SK-N-MC (cell line): ENCODE measurements at regions not wholly inside any gene's neighbourhood (a gene's known extent, or its start where the extent isn't known, plus 50 kb on each side); places are given as distances from the start of the nearest gene placed in this dataset.

Experiments used
- EZH2 ChIP-seq: fragments of 200-600 bp; sonication (generic); IDR thresholded peaks from one replicate; pipeline ENCODE4 v1.6.1; 2017; ENCODE audit warnings: antibody characterized with exemption
- FOXP2 ChIP-seq: optimal IDR thresholded peaks from 2 replicates; pipeline ENCODE3; 2011; ENCODE audit warnings: mild to moderate bottlenecking, moderate library complexity; ENCODE audit not compliant: insufficient read depth; ENCODE audit errors: extremely low read length, control extremely low read depth
- POLR2AphosphoS5 ChIP-seq: IDR thresholded peaks from 2 replicates; pipeline ENCODE4 v1.6.1; 2012; ENCODE audit warnings: mild to moderate bottlenecking, low read depth, low read length, borderline replicate concordance

- TF ChIP-seq EZH2 (no peak), POLR2AphosphoS5 (no peak), FOXP2 (no peak)
These were observed 51.0 kb upstream of the PIRT start for GRCh38 chr17:10888858-10889257.
